Keratinocyte (primary cell): ENCODE measurements at regions not wholly inside any gene's neighbourhood (a gene's known extent, or its start where the extent isn't known, plus 50 kb on each side); places are given as distances from the start of the nearest gene placed in this dataset.

Experiments
- DNase-seq: peaks from one replicate; pipeline ENCODE4 v3.0.0-alpha.2; 2011; ENCODE audit warnings: low read depth, missing footprints, low spot score
- FAIRE-seq: peaks from 2 replicates; lab custom pipeline; 2011; peaks lifted over from hg19 to GRCh38; lab: Jason Lieb, UNC
- H2AFZ ChIP-seq: 2 replicates; pipeline ENCODE4 v1.6.0; 2012; ENCODE audit warnings: low read length, control low read depth, inconsistent platforms; ENCODE audit not compliant: control insufficient read depth
- H3K27ac ChIP-seq: 2 replicates; pipeline ENCODE4 v1.5.1; 2011; ENCODE audit warnings: low read length; ENCODE audit not compliant: control insufficient read depth, insufficient read depth
- H3K27me3 ChIP-seq: 3 replicates; pipeline ENCODE4 v1.6.0; 2011; ENCODE audit warnings: low read length; ENCODE audit not compliant: control insufficient read depth, insufficient read depth; ENCODE audit errors: extremely low read depth
- H3K36me3 ChIP-seq, 2 experiments: 2 replicates in 1 of 2; 3 replicates in 1 of 2; pipeline ENCODE4 v1.5.1; 2011; ENCODE audit warnings: low read length in 2 of 2, mild to moderate bottlenecking in 1 of 2; ENCODE audit not compliant: control insufficient read depth in 2 of 2, insufficient read depth in 2 of 2; ENCODE audit errors: extremely low read depth in 1 of 2
- H3K4me1 ChIP-seq: 3 replicates; pipeline ENCODE4 v1.5.1; 2011; ENCODE audit warnings: low read length; ENCODE audit not compliant: control insufficient read depth, insufficient read depth; ENCODE audit errors: extremely low read depth
- H3K4me2 ChIP-seq: 3 replicates; pipeline ENCODE4 v1.6.0; 2011; ENCODE audit warnings: low read depth, low read length; ENCODE audit not compliant: control insufficient read depth, insufficient read depth; ENCODE audit errors: extremely low read depth
- H3K4me3 ChIP-seq, 3 experiments: fragments of 200-600 bp in 1 of 3; sonication (generic) in 1 of 3; 2 replicates in 2 of 3; 3 replicates in 1 of 3; pipeline ENCODE4 v1.5.1; 2011 to 2016; ENCODE audit warnings: low read length in 3 of 3, mild to moderate bottlenecking in 3 of 3, control low read depth in 2 of 3, inconsistent platforms in 1 of 3, low read depth in 1 of 3, mixed read lengths in 1 of 3, mixed run types in 1 of 3, moderate library complexity in 1 of 3; ENCODE audit not compliant: control insufficient read depth in 2 of 3, insufficient read depth in 2 of 3; ENCODE audit errors: extremely low read depth in 1 of 3
- H3K79me2 ChIP-seq: 2 replicates; pipeline ENCODE4 v1.6.0; 2012; ENCODE audit warnings: low read length; ENCODE audit not compliant: control insufficient read depth, insufficient read depth
- H3K9ac ChIP-seq: 3 replicates; pipeline ENCODE4 v1.6.0; 2011; ENCODE audit warnings: low read length; ENCODE audit not compliant: control insufficient read depth, insufficient read depth; ENCODE audit errors: extremely low read depth
- H3K9me1 ChIP-seq: 3 replicates; pipeline ENCODE4 v1.6.0; 2011; ENCODE audit warnings: low read length; ENCODE audit not compliant: control insufficient read depth, insufficient read depth; ENCODE audit errors: extremely low read depth
- H3K9me3 ChIP-seq: 2 replicates; pipeline ENCODE4 v1.5.1; 2012; ENCODE audit warnings: low read depth, low read length; ENCODE audit not compliant: control insufficient read depth
- H4K20me1 ChIP-seq: 3 replicates; pipeline ENCODE4 v1.6.0; 2011; ENCODE audit warnings: low read length; ENCODE audit not compliant: control insufficient read depth, insufficient read depth; ENCODE audit errors: extremely low read depth
- EZH2 ChIP-seq: IDR thresholded peaks from one replicate; pipeline ENCODE4 v1.6.1; 2012; ENCODE audit warnings: inconsistent platforms, mild to moderate bottlenecking, low read length, moderate library complexity
- dilution Hi-C: fragments of 300-500 bp; cut with MboI; formaldehyde crosslinking; loops from one replicate; pipeline ENCODE4 v1.7.0; 2020; ENCODE audit warnings: low sequenced_read_pairs; ENCODE audit not compliant: extremely low pct_ligation_motif_present
- TF ChIP-seq, protein P1 (sequence below), 3 experiments: IDR thresholded peaks in 1 of 3; conservative IDR thresholded peaks in 1 of 3; optimal IDR thresholded peaks in 1 of 3; 2 replicates in 2 of 3; 3 replicates in 1 of 3; pipeline versions ENCODE3 to v1.5.1; 2011; ENCODE audit warnings: low read length in 3 of 3, mild to moderate bottlenecking in 3 of 3, moderate library complexity in 2 of 3, control low read depth in 1 of 3, inconsistent platforms in 1 of 3; ENCODE audit not compliant: insufficient read depth in 2 of 3; ENCODE audit errors: extremely low read depth in 1 of 3

DNA sequence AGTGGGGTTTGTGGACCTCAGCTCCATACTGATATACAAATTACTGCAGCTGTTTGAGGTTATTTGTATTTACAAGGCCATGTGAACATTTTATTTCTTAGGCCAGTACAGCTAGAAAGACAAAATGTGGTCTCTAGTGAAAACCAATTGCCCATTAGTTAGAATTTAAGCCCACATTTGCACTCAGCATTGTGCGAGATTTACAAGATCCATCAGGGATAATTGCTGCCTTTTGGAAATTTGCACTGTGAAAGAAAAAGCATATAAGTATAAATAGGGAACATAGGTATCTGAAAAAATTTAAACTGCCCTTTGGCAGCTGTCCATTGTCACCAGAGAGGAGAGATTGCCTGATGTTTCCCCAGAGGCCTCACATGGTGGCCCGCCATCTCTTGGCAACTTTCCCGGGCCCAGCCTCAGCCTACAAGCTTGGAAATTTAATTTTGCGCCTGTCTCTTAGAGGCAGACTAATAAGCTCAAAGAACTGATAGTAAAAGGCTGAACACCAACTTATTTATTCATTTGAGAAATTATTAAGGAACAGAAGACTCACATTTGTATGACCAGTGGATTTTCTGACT lies 120.7 kb downstream of the MAP3K21 start:
- FAIRE-seq (no peak), DNase-seq (no peak)
- H2AFZ ChIP-seq: no peak overlapping the region
- H3K4me3 ChIP-seq: no peak overlapping the region
- dilution Hi-C loops: no loop called here
- H3K4me1 ChIP-seq: no peaks in the 10 kb centered on the region
- no peak overlapping the region for H3K9ac ChIP-seq
- no peaks in the 10 kb centered on the region for H4K20me1 ChIP-seq
- H3K79me2 ChIP-seq: no peaks in the 10 kb centered on the region
- H3K27ac ChIP-seq: no peak overlapping the region
- TF ChIP-seq EZH2: no peak
- TF ChIP-seq, protein P1, sequence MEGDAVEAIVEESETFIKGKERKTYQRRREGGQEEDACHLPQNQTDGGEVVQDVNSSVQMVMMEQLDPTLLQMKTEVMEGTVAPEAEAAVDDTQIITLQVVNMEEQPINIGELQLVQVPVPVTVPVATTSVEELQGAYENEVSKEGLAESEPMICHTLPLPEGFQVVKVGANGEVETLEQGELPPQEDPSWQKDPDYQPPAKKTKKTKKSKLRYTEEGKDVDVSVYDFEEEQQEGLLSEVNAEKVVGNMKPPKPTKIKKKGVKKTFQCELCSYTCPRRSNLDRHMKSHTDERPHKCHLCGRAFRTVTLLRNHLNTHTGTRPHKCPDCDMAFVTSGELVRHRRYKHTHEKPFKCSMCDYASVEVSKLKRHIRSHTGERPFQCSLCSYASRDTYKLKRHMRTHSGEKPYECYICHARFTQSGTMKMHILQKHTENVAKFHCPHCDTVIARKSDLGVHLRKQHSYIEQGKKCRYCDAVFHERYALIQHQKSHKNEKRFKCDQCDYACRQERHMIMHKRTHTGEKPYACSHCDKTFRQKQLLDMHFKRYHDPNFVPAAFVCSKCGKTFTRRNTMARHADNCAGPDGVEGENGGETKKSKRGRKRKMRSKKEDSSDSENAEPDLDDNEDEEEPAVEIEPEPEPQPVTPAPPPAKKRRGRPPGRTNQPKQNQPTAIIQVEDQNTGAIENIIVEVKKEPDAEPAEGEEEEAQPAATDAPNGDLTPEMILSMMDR (optimal IDR thresholded peaks at IDR 0.05 in 1 of 3, IDR thresholded peaks at IDR 0.05 in 1 of 3, conservative IDR thresholded peaks at IDR 0.05 in 1 of 3; ENCODE audit: extremely low read depth in 1 of 3, insufficient read depth in 2 of 3, low read length in 3 of 3): no peak
- H3K9me3 ChIP-seq: no peaks in the 10 kb centered on the region
- no peak overlapping the region for H3K4me2 ChIP-seq
- no peaks in the 10 kb centered on the region for H3K9me1 ChIP-seq
- H3K27me3 ChIP-seq: peaks cover 6% of the 10 kb centered on the region
- H3K36me3 ChIP-seq: no peaks in the 10 kb centered on the region

DNA sequence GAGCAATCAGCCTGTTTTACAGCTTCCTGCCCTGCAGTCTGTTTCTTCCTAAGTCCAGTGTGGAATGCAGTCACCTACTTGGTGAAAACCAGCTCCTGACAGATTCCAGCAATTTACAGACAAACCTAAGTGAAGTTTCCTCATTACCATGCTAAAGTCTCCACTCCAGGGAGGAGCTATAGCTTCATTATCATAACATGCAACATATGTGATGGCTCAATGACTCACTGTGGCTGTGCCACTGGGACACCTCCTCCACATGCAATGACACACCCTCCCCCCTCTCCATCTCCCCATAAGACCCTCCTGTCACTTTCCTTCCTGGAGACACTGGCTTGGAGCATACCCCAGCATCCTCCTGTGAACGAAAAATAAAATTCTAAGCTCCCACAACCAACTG lies 125.2 kb downstream of the MAP3K21 start:
- Histone ChIP-seq H3K27ac (no peak overlapping the region), H3K27me3 (peaks cover 6% of the 10 kb centered on the region), H3K79me2 (no peaks in the 10 kb centered on the region), H3K4me3 (no peak overlapping the region), H4K20me1 (no peaks in the 10 kb centered on the region), H3K9ac (no peak overlapping the region), H3K4me2 (no peak overlapping the region), H3K9me1 (no peaks in the 10 kb centered on the region), H2AFZ (no peak overlapping the region), H3K36me3 (no peaks in the 10 kb centered on the region), H3K9me3 (no peaks in the 10 kb centered on the region), H3K4me1 (no peaks in the 10 kb centered on the region)
- FAIRE-seq (no peak), DNase-seq (no peak)
- TF ChIP-seq, protein P1 (optimal IDR thresholded peaks at IDR 0.05 in 1 of 3, IDR thresholded peaks at IDR 0.05 in 1 of 3, conservative IDR thresholded peaks at IDR 0.05 in 1 of 3; ENCODE audit: extremely low read depth in 1 of 3, insufficient read depth in 2 of 3, low read length in 3 of 3): no peak
- no peak for TF ChIP-seq EZH2
- dilution Hi-C loops: no loop called here
